ENCODE measurements at regions not wholly inside any gene's neighbourhood (a gene's known extent, or its start where the extent isn't known, plus 50 kb on each side); places are given as distances from the start of the nearest gene placed in this dataset.

DNA sequence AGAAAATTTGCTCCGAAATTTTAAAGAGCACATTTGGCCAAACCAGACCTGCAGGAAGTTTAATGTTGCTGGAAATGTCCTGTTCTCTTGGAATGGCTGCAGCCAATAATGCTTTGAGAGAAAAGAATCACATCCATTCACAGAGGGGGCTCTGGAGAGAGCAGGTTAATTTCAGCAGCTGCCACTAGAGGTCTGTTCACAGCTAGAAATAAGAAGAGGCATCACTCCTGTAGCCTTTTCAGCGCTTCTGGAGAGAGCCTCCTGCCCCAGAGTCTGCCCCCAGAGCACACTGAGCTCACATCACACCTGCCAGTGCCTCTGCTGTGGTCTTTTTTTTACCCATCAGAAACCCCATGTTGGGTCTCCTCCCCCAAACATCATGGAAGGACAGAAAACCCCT is 124.8 kb upstream of the RAD23B start:
- no peaks in the 10 kb centered on the region for H3K9me3 Mint-ChIP-seq
- no peak overlapping the region for H3K27ac Mint-ChIP-seq
- no peak overlapping the region for H3K4me3 Mint-ChIP-seq
- peaks cover 7% of the 10 kb centered on the region for H3K4me1 Mint-ChIP-seq (ENCODE audit: low read depth)
- H3K36me3 Mint-ChIP-seq (ENCODE audit: low read depth), result no peaks in the 10 kb centered on the region
- peaks cover 5% of the 10 kb centered on the region for H3K27me3 Mint-ChIP-seq (ENCODE audit: insufficient read depth)
- TF ChIP-seq, protein P1, sequence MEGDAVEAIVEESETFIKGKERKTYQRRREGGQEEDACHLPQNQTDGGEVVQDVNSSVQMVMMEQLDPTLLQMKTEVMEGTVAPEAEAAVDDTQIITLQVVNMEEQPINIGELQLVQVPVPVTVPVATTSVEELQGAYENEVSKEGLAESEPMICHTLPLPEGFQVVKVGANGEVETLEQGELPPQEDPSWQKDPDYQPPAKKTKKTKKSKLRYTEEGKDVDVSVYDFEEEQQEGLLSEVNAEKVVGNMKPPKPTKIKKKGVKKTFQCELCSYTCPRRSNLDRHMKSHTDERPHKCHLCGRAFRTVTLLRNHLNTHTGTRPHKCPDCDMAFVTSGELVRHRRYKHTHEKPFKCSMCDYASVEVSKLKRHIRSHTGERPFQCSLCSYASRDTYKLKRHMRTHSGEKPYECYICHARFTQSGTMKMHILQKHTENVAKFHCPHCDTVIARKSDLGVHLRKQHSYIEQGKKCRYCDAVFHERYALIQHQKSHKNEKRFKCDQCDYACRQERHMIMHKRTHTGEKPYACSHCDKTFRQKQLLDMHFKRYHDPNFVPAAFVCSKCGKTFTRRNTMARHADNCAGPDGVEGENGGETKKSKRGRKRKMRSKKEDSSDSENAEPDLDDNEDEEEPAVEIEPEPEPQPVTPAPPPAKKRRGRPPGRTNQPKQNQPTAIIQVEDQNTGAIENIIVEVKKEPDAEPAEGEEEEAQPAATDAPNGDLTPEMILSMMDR (IDR thresholded peaks at IDR 0.05), result peak; percentile 68
- DNase-seq, result peak; percentile 26

DNA sequence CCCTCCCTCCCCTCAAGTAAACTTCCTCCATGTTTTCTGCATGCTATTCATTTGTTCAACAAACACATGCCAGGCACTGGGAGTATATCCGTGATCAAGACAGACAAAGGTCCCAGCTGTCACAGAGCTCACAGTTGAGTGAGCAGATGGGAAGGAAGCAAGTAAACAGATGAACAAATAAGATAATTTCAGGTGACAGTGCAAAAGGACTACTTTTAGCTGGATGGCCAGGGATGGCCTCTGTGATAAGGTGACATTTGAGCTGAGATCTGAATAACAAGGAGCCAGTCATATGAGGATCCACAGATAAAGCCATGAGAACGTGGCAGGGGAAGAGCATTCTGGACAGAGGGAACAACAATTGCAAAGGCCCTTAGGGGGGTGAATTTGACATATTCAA is 121.7 kb upstream of the RAD23B start:
- no peak for DNase-seq
- Mint-ChIP-seq H3K27ac (no peak overlapping the region), H3K4me1 (ENCODE audit: low read depth) (no peaks in the 10 kb centered on the region), H3K27me3 (ENCODE audit: insufficient read depth) (peaks cover 6% of the 10 kb centered on the region; the same call in 1 of the 2 replicates), H3K9me3 (no peaks in the 10 kb centered on the region), H3K4me3 (no peak overlapping the region), H3K36me3 (ENCODE audit: low read depth) (no peaks in the 10 kb centered on the region)
- TF ChIP-seq, protein P1 (IDR thresholded peaks at IDR 0.05), result no peak

DNA sequence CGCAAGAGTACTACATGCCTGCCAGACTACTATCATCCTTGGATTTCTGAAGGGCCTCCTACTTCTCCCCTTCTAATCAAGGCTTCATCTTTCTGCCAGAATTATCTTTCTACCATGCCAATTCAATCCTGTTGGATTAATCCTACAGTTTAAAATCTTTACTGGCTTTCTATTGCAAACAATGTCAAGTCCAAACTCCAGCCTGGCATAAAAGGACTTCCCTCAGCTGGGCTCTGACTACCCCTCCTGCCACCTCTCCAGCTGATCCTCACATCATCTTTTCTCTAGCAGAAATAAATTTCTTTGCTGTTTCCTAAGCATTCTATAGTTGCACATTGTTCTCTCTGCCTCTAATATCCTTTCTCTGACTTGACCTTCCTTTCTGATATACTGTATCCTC is 119.7 kb upstream of the RAD23B start:
- H3K4me1 Mint-ChIP-seq (ENCODE audit: low read depth), result no peaks in the 10 kb centered on the region
- peaks cover 7% of the 10 kb centered on the region; the same call in 1 of the 2 replicates for H3K27me3 Mint-ChIP-seq (ENCODE audit: insufficient read depth)
- no peak for DNase-seq

DNA sequence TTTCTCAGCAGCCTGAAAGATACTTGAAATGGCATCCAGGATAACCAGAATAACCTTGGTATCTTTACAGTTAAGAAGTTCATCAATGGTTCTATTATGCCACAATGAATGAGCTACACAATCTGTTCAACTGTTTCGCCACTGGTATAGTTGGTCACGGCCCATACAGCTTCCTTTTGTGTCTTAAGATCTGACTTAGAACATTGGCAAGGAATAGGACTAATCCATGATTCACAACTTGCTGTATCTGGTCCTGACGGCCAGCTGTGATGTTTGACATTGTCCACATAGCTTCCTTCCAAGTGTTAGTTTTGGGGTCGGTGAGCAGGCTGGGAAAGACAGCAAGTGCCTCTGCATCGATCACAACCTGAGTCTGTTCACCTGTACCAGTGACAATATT is 113.3 kb upstream of the RAD23B start:
- Mint-ChIP-seq H3K9me3 (no peaks in the 10 kb centered on the region), H3K27ac (no peak overlapping the region), H3K36me3 (ENCODE audit: low read depth) (no peaks in the 10 kb centered on the region), H3K4me3 (no peak overlapping the region), H3K27me3 (ENCODE audit: insufficient read depth) (peaks cover 6% of the 10 kb centered on the region; the same call in 1 of the 2 replicates), H3K4me1 (ENCODE audit: low read depth) (peaks cover 2% of the 10 kb centered on the region; the same call in 1 of the 2 replicates)
- TF ChIP-seq, protein P1 (IDR thresholded peaks at IDR 0.05), result no peak
- DNase-seq, result no peak

More for the DNA sequence above, 119.7 kb upstream of the RAD23B start:
- Mint-ChIP-seq H3K9me3 (no peaks in the 10 kb centered on the region), H3K4me3 (no peak overlapping the region), H3K36me3 (ENCODE audit: low read depth) (no peaks in the 10 kb centered on the region), H3K27ac (no peak overlapping the region)
- TF ChIP-seq, protein P1 (IDR thresholded peaks at IDR 0.05), result no peak

DNA sequence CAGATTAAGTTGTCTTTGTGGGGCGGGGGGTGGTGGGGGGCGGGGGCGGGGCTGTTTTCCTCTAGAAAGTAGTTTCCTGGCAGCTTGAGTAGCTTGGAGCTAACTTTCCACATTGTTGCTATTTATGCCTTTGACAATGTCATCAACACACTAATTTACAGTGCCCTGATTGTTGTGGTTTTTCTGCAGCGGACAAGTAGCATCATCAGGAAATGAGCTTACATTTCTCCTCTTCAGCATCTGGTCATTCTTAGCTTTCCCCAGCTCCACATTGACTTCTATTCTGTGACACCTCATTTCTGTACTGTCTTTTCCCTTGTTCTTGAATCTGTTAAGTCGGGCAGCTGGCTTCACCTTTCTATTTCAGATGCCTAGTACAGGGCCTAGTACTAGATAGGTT is 112.3 kb upstream of the RAD23B start:
- no peak overlapping the region for H3K4me3 Mint-ChIP-seq
- peaks cover 12% of the 10 kb centered on the region; the same call in 1 of the 2 replicates for H3K4me1 Mint-ChIP-seq (ENCODE audit: low read depth)
- no peak for DNase-seq
- no peak overlapping the region for H3K27ac Mint-ChIP-seq
- peaks cover 9% of the 10 kb centered on the region; the same call in 1 of the 2 replicates for H3K27me3 Mint-ChIP-seq (ENCODE audit: insufficient read depth)
- TF ChIP-seq, protein P1 (IDR thresholded peaks at IDR 0.05), result no peak
- no peaks in the 10 kb centered on the region for H3K9me3 Mint-ChIP-seq
- no peaks in the 10 kb centered on the region for H3K36me3 Mint-ChIP-seq (ENCODE audit: low read depth)

Data from HFFc6 (cell line).